ENCODE measurements at regions not wholly inside any gene's neighbourhood (a gene's known extent, or its start where the extent isn't known, plus 50 kb on each side); places are given as distances from the start of the nearest gene placed in this dataset.

DNA sequence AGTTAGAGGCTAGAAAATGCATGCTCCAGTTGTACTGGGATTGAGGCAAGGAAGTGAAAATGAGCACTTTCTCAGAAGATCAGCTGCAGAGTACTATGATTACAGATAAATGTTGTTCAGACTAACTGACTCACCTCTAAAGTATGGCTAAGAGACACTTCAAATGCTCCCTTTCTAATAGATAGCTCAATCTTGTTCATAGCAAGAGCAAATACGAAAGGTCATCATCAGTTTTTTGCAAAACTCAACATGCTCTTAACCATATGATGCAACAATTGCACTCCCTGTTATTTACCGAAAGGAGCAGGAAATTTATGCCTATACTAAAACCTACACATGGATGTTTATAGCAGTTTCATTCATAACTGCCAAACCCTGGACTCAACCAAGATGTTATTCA lies 838.4 kb upstream of the INTU start:
- TF ChIP-seq, protein P1, sequence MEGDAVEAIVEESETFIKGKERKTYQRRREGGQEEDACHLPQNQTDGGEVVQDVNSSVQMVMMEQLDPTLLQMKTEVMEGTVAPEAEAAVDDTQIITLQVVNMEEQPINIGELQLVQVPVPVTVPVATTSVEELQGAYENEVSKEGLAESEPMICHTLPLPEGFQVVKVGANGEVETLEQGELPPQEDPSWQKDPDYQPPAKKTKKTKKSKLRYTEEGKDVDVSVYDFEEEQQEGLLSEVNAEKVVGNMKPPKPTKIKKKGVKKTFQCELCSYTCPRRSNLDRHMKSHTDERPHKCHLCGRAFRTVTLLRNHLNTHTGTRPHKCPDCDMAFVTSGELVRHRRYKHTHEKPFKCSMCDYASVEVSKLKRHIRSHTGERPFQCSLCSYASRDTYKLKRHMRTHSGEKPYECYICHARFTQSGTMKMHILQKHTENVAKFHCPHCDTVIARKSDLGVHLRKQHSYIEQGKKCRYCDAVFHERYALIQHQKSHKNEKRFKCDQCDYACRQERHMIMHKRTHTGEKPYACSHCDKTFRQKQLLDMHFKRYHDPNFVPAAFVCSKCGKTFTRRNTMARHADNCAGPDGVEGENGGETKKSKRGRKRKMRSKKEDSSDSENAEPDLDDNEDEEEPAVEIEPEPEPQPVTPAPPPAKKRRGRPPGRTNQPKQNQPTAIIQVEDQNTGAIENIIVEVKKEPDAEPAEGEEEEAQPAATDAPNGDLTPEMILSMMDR (IDR thresholded peaks at IDR 0.05; ENCODE audit: low read depth, low read length): no peak
- no peak for TF ChIP-seq EZH2phosphoT487 (IDR thresholded peaks at IDR 0.05; ENCODE audit: low read depth)
